Calu3 (cell line): ENCODE measurements at regions not wholly inside any gene's neighbourhood (a gene's known extent, or its start where the extent isn't known, plus 50 kb on each side); places are given as distances from the start of the nearest gene placed in this dataset.

Source experiments
- BruUV-seq: library from RNA; stranded (reverse); fragments of 400-500 nt; replicated peaks from 2 replicates; lab custom pipeline; 2021; lab: Mats Ljungman, UMichigan
- CTCF ChIA-PET: fragments of 300-600 bp; sonication (Branson Sonifier 250); formaldehyde crosslinking; loops from one replicate; lab custom pipeline; 2022; ENCODE audit warnings: antibody characterized with exemption; lab: Charles Lee
- DNase-seq: peaks from one replicate; pipeline ENCODE4 v3.0.0; 2022
- H3K27ac Mint-ChIP-seq: one replicate; pipeline ENCODE4 v1.8.0; 2022; ENCODE audit warnings: mixed read lengths; ENCODE audit not compliant: unreplicated experiment
- H3K27me3 Mint-ChIP-seq: one replicate; pipeline ENCODE4 v1.8.0; 2022; ENCODE audit warnings: mixed read lengths; ENCODE audit not compliant: unreplicated experiment
- H3K36me3 Mint-ChIP-seq: one replicate; pipeline ENCODE4 v1.8.0; 2022; ENCODE audit warnings: mild to moderate bottlenecking, moderate library complexity, mixed read lengths; ENCODE audit not compliant: insufficient read depth, unreplicated experiment
- H3K4me1 Mint-ChIP-seq: one replicate; pipeline ENCODE4 v1.8.0; 2022; ENCODE audit warnings: mild to moderate bottlenecking, low read depth, mixed read lengths; ENCODE audit not compliant: unreplicated experiment
- H3K4me3 Mint-ChIP-seq: one replicate; pipeline ENCODE4 v1.8.0; 2022; ENCODE audit warnings: mild to moderate bottlenecking, low read depth, moderate library complexity, mixed read lengths; ENCODE audit not compliant: unreplicated experiment
- H3K9me3 Mint-ChIP-seq: one replicate; pipeline ENCODE4 v1.8.0; 2022; ENCODE audit warnings: low read depth, mixed read lengths; ENCODE audit not compliant: unreplicated experiment
- CTCF ChIP-seq: fragments of 200-600 bp; IDR thresholded peaks from one replicate; pipeline ENCODE4 v1.8.0; 2022; ENCODE audit warnings: antibody characterized with exemption; ENCODE audit not compliant: unreplicated experiment
- intact Hi-C: fragments of 100-400 bp; cut with micrococcal nuclease; formaldehyde crosslinking; loops from one replicate; pipeline ENCODE4 v1.10.0; 2022; ENCODE audit not compliant: unreplicated experiment

- no peak for TF ChIP-seq CTCF
- intact Hi-C loops: no loop called here
- DNase-seq: no peak
- BruUV-seq: no TSS peak
- peaks cover 4% of the 10 kb centered on the region for H3K9me3 Mint-ChIP-seq
- no peak overlapping the region for H3K4me3 Mint-ChIP-seq
- CTCF ChIA-PET: no interaction called here
- no peaks in the 10 kb centered on the region for H3K36me3 Mint-ChIP-seq
- H3K27ac Mint-ChIP-seq: no peak overlapping the region
- H3K27me3 Mint-ChIP-seq: peaks cover 16% of the 10 kb centered on the region
- peaks cover 10% of the 10 kb centered on the region for H3K4me1 Mint-ChIP-seq
Measured at GRCh38 chr3:66581256-66581655, 80.4 kb upstream of the LRIG1 start.

- Mint-ChIP-seq H3K27me3 (peaks cover 16% of the 10 kb centered on the region), H3K4me1 (no peaks in the 10 kb centered on the region), H3K36me3 (no peaks in the 10 kb centered on the region), H3K27ac (no peak overlapping the region), H3K4me3 (no peak overlapping the region), H3K9me3 (peaks cover 4% of the 10 kb centered on the region)
- no peak for DNase-seq
- intact Hi-C loops: no loop called here
- CTCF ChIA-PET: no interaction called here
- no TSS peak for BruUV-seq
- TF ChIP-seq CTCF: no peak
Measured at GRCh38 chr3:66582721-66583423, 82.0 kb upstream of the LRIG1 start.

- DNase-seq: no peak
- TF ChIP-seq CTCF: no peak
- no TSS peak for BruUV-seq
- intact Hi-C loops: no loop called here
- no peak overlapping the region for H3K27ac Mint-ChIP-seq
- H3K36me3 Mint-ChIP-seq: no peaks in the 10 kb centered on the region
- peaks cover 2% of the 10 kb centered on the region for H3K9me3 Mint-ChIP-seq
- no peak overlapping the region for H3K4me3 Mint-ChIP-seq
- CTCF ChIA-PET: no interaction called here
- peaks cover 13% of the 10 kb centered on the region for H3K27me3 Mint-ChIP-seq
- no peaks in the 10 kb centered on the region for H3K4me1 Mint-ChIP-seq
Measured at GRCh38 chr3:66583424-66584040, 82.7 kb upstream of the LRIG1 start.

- Mint-ChIP-seq H3K27ac (no peak overlapping the region), H3K27me3 (no peaks in the 10 kb centered on the region), H3K4me3 (no peak overlapping the region), H3K9me3 (no peaks in the 10 kb centered on the region), H3K36me3 (no peaks in the 10 kb centered on the region), H3K4me1 (no peaks in the 10 kb centered on the region)
- intact Hi-C loops: no loop called here
- DNase-seq: no peak
- TF ChIP-seq CTCF: no peak
- no TSS peak for BruUV-seq
- CTCF ChIA-PET: no interaction called here
Measured at GRCh38 chr3:66585520-66586095, 84.8 kb upstream of the LRIG1 start.
